HG02852 (cell line): ENCODE measurements at regions not wholly inside any gene's neighbourhood (a gene's known extent, or its start where the extent isn't known, plus 50 kb on each side); places are given as distances from the start of the nearest gene placed in this dataset.

Source experiments
- ATAC-seq: cut with Tn5 transposase; IDR thresholded peaks from one replicate; pipeline ENCODE4 v1.9.1; 2021; ENCODE audit warnings: mild to moderate bottlenecking, moderate library complexity; ENCODE audit not compliant: unreplicated experiment

GRCh38 chr7:119374436-119374835 is 898.5 kb upstream of the KCND2 start:
- ATAC-seq = no peak

GRCh38 chr7:119377861-119378260 is 895.1 kb upstream of the KCND2 start:
- no peak for ATAC-seq

- no peak for ATAC-seq
These were observed 890.2 kb upstream of the KCND2 start for GRCh38 chr7:119382726-119383125.

- no peak for ATAC-seq
These were observed 878.0 kb upstream of the KCND2 start for GRCh38 chr7:119395024-119395423.

GRCh38 chr7:119397156-119397555 is 875.8 kb upstream of the KCND2 start:
- peak; percentile 97 for ATAC-seq

- no peak for ATAC-seq
These were observed 864.4 kb upstream of the KCND2 start for GRCh38 chr7:119408596-119408995.

- ATAC-seq = no peak
These were observed 859.6 kb upstream of the KCND2 start for GRCh38 chr7:119413314-119413805.

- no peak for ATAC-seq
These were observed 857.3 kb upstream of the KCND2 start for GRCh38 chr7:119415682-119416081.

GRCh38 chr7:119421657-119422056 is 851.3 kb upstream of the KCND2 start:
- ATAC-seq = no peak

GRCh38 chr7:119436882-119437281 is 836.1 kb upstream of the KCND2 start:
- ATAC-seq = no peak

GRCh38 chr7:119438315-119438714 is 834.7 kb upstream of the KCND2 start:
- no peak for ATAC-seq

GRCh38 chr7:119439192-119439591 is 833.8 kb upstream of the KCND2 start:
- no peak for ATAC-seq

- no peak for ATAC-seq
These were observed 820.6 kb upstream of the KCND2 start for GRCh38 chr7:119452401-119452800.

GRCh38 chr7:119465798-119466305 is 807.1 kb upstream of the KCND2 start:
- ATAC-seq = no peak

GRCh38 chr7:119472408-119473038 is 800.5 kb upstream of the KCND2 start:
- ATAC-seq = no peak

GRCh38 chr7:119482209-119482608 is 790.8 kb upstream of the KCND2 start:
- peak; percentile 98 for ATAC-seq

GRCh38 chr7:119482671-119483070 is 790.3 kb upstream of the KCND2 start:
- ATAC-seq = no peak

GRCh38 chr7:119483364-119483763 is 789.6 kb upstream of the KCND2 start:
- no peak for ATAC-seq

GRCh38 chr7:119514326-119514725 is 758.6 kb upstream of the KCND2 start:
- no peak for ATAC-seq

- ATAC-seq = no peak
These were observed 757.8 kb upstream of the KCND2 start for GRCh38 chr7:119515214-119515613.

- ATAC-seq = no peak
These were observed 757.0 kb upstream of the KCND2 start for GRCh38 chr7:119515962-119516361.

GRCh38 chr7:119522263-119522662 is 750.7 kb upstream of the KCND2 start:
- ATAC-seq = no peak

- ATAC-seq = no peak
These were observed 750.3 kb upstream of the KCND2 start for GRCh38 chr7:119522698-119523097.
